ENCODE measurements at regions not wholly inside any gene's neighbourhood (a gene's known extent, or its start where the extent isn't known, plus 50 kb on each side); places are given as distances from the start of the nearest gene placed in this dataset.

- H3K4me3 Mint-ChIP-seq, result no peak overlapping the region
- peaks cover 73% of the 10 kb centered on the region for H3K4me1 Mint-ChIP-seq
- DNase-seq, result no peak
- no peak for TF ChIP-seq CTCF (IDR thresholded peaks at IDR 0.05)
- no peaks in the 10 kb centered on the region for H3K9me3 Mint-ChIP-seq
- H3K27ac Mint-ChIP-seq, result no peak overlapping the region
- peaks cover 39% of the 10 kb centered on the region for H3K27me3 Mint-ChIP-seq (ENCODE audit: low read depth, poor library complexity)
- no peaks in the 10 kb centered on the region for H3K36me3 Mint-ChIP-seq (ENCODE audit: low read depth)
Observed at GRCh38 chr3:72601060-72601459, 247.2 kb downstream of the SHQ1 start.

GRCh38 chr3:72597756-72598195, 250.5 kb downstream of the SHQ1 start:
- Mint-ChIP-seq H3K27ac (no peak overlapping the region), H3K4me3 (peak overlapping the region; percentile 15), H3K9me3 (no peaks in the 10 kb centered on the region), H3K27me3 (ENCODE audit: low read depth, poor library complexity) (peaks cover 50% of the 10 kb centered on the region), H3K36me3 (ENCODE audit: low read depth) (no peaks in the 10 kb centered on the region), H3K4me1 (peaks cover 75% of the 10 kb centered on the region)
- no peak for TF ChIP-seq CTCF (IDR thresholded peaks at IDR 0.05)
- no peak for DNase-seq

GRCh38 chr3:72597043-72597442, 251.2 kb downstream of the SHQ1 start:
- H3K4me3 Mint-ChIP-seq, result no peak overlapping the region
- no peak for DNase-seq
- no peaks in the 10 kb centered on the region for H3K36me3 Mint-ChIP-seq (ENCODE audit: low read depth)
- no peak overlapping the region for H3K27ac Mint-ChIP-seq
- no peak for TF ChIP-seq CTCF (IDR thresholded peaks at IDR 0.05)
- peaks cover 56% of the 10 kb centered on the region for H3K27me3 Mint-ChIP-seq (ENCODE audit: low read depth, poor library complexity)
- H3K9me3 Mint-ChIP-seq, result no peaks in the 10 kb centered on the region
- H3K4me1 Mint-ChIP-seq, result peaks cover 74% of the 10 kb centered on the region

GRCh38 chr3:72595927-72596610, 252.2 kb downstream of the SHQ1 start:
- H3K9me3 Mint-ChIP-seq, result no peaks in the 10 kb centered on the region
- H3K36me3 Mint-ChIP-seq (ENCODE audit: low read depth), result no peaks in the 10 kb centered on the region
- no peak overlapping the region for H3K4me3 Mint-ChIP-seq
- DNase-seq, result no peak
- TF ChIP-seq CTCF (IDR thresholded peaks at IDR 0.05), result no peak
- H3K27ac Mint-ChIP-seq, result no peak overlapping the region
- peaks cover 64% of the 10 kb centered on the region for H3K27me3 Mint-ChIP-seq (ENCODE audit: low read depth, poor library complexity)
- H3K4me1 Mint-ChIP-seq, result peaks cover 78% of the 10 kb centered on the region

GRCh38 chr3:72595376-72595775, 252.9 kb downstream of the SHQ1 start:
- no peaks in the 10 kb centered on the region for H3K36me3 Mint-ChIP-seq (ENCODE audit: low read depth)
- peaks cover 64% of the 10 kb centered on the region for H3K27me3 Mint-ChIP-seq (ENCODE audit: low read depth, poor library complexity)
- no peak for TF ChIP-seq CTCF (IDR thresholded peaks at IDR 0.05)
- no peak overlapping the region for H3K4me3 Mint-ChIP-seq
- no peak for DNase-seq
- peaks cover 85% of the 10 kb centered on the region for H3K4me1 Mint-ChIP-seq
- no peak overlapping the region for H3K27ac Mint-ChIP-seq
- H3K9me3 Mint-ChIP-seq, result no peaks in the 10 kb centered on the region

- no peak overlapping the region for H3K4me3 Mint-ChIP-seq
- H3K36me3 Mint-ChIP-seq (ENCODE audit: low read depth), result no peaks in the 10 kb centered on the region
- peaks cover 86% of the 10 kb centered on the region for H3K4me1 Mint-ChIP-seq
- H3K9me3 Mint-ChIP-seq, result no peaks in the 10 kb centered on the region
- TF ChIP-seq CTCF (IDR thresholded peaks at IDR 0.05), result no peak
- no peak for DNase-seq
- H3K27me3 Mint-ChIP-seq (ENCODE audit: low read depth, poor library complexity), result peaks cover 58% of the 10 kb centered on the region
- no peak overlapping the region for H3K27ac Mint-ChIP-seq
Observed at GRCh38 chr3:72594615-72595215, 253.5 kb downstream of the SHQ1 start.
